RWPE1 (cell line): ENCODE measurements at regions not wholly inside any gene's neighbourhood (a gene's known extent, or its start where the extent isn't known, plus 50 kb on each side); places are given as distances from the start of the nearest gene placed in this dataset.

Experiments
- CTCF ChIA-PET: fragments of 350-600 bp; sonication (Branson Sonifier 250); formaldehyde crosslinking; extraction: SDS; loops from one replicate; lab custom pipeline; 2021; lab: Yijun Ruan, JAX
- POLR2A ChIA-PET: fragments of 400-600 bp; formaldehyde crosslinking; extraction: SDS; loops from one replicate; lab custom pipeline; 2020; ENCODE audit warnings: antibody characterized with exemption; ENCODE audit not compliant: low non-redundant PET; lab: Yijun Ruan, JAX
- DNase-seq: peaks from one replicate; pipeline ENCODE4 v3.0.0; 2012; ENCODE audit warnings: low spot score
- H3K27ac ChIP-seq: fragments of 450-650 bp; 2 replicates; pipeline ENCODE4 v1.5.1; 2017
- CTCF ChIP-seq: fragments of 450-650 bp; conservative IDR thresholded peaks from 2 replicates; pipeline ENCODE4 v1.5.1; 2017; ENCODE audit warnings: low read depth, mild to moderate bottlenecking

- peak; percentile 83 for DNase-seq
- no peak for TF ChIP-seq CTCF
- POLR2A ChIA-PET, result no interaction called here
- CTCF ChIA-PET, result interaction anchor here (0.6 to 1.4 kb wide), 2 partner anchors 60 to 90 kb away, joined by 3 to 6 read pairs; no protein-coding TSS in a partner anchor
- H3K27ac ChIP-seq, result peak overlapping the region; percentile 78
These were observed 59.1 kb downstream of the ZNF467 start for GRCh38 chr7:149714081-149714909.

GRCh38 chr7:149713731-149714068 lies 59.7 kb downstream of the ZNF467 start:
- no peak overlapping the region for H3K27ac ChIP-seq
- TF ChIP-seq CTCF, result no peak
- ChIA-PET CTCF (no interaction called here), POLR2A (no interaction called here)
- no peak for DNase-seq

GRCh38 chr7:149713061-149713730 lies 60.2 kb downstream of the ZNF467 start:
- ChIA-PET CTCF (no interaction called here), POLR2A (no interaction called here)
- no peak for TF ChIP-seq CTCF

GRCh38 chr7:149708026-149708425 lies 65.4 kb downstream of the ZNF467 start:
- POLR2A ChIA-PET, result no interaction called here
- CTCF ChIA-PET, result no interaction called here
- TF ChIP-seq CTCF, result no peak
- DNase-seq, result no peak
- H3K27ac ChIP-seq, result no peak overlapping the region

More at GRCh38 chr7:149713061-149713730, 60.2 kb downstream of the ZNF467 start:
- H3K27ac ChIP-seq, result no peak overlapping the region
- DNase-seq, result no peak

- POLR2A ChIA-PET, result no interaction called here
- no peak for TF ChIP-seq CTCF
- CTCF ChIA-PET, result no interaction called here
- H3K27ac ChIP-seq, result no peak overlapping the region
- no peak for DNase-seq
These were observed 65.9 kb downstream of the ZNF467 start for GRCh38 chr7:149707448-149707886.

- ChIA-PET CTCF (no interaction called here), POLR2A (no interaction called here)
- no peak for TF ChIP-seq CTCF
- DNase-seq, result no peak
- H3K27ac ChIP-seq, result no peak overlapping the region
These were observed 67.0 kb downstream of the ZNF467 start for GRCh38 chr7:149706398-149706797.
